ENCODE measurements at regions not wholly inside any gene's neighbourhood (a gene's known extent, or its start where the extent isn't known, plus 50 kb on each side); places are given as distances from the start of the nearest gene placed in this dataset.

DNA sequence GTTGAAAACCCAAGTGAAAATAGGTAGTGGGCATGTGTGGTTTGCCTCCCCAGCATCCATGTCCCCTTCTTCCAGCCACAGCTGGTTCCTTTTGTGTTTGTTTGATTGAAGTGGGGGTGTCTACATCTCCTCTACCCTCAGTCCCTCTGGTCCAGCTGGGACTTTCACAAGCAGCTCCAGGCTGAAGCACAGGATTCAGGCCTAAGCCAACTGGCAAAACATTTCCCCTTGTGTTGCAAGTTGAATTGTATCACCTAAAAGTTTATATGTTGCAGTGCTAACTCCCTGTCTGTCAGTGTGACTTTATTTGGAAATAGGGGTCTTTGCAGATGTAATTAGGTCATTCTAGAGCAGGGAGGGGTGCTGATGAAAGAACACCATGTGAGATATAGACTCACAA is 205.9 kb upstream of the ASIC2 start:
- H3K4me1 Mint-ChIP-seq, result no peaks in the 10 kb centered on the region
- H3K27me3 Mint-ChIP-seq (ENCODE audit: low read depth in 3 of 3), result peaks cover 0 to 9% (median 1%) of the 10 kb centered on the region in 3 donors
- H3K27ac Mint-ChIP-seq, result no peak overlapping the region
- DNase-seq, result no peak
- H3K36me3 Mint-ChIP-seq, result no peaks in the 10 kb centered on the region
- H3K4me3 Mint-ChIP-seq, result no peak overlapping the region
- H3K9me3 Mint-ChIP-seq, result no peaks in the 10 kb centered on the region

DNA sequence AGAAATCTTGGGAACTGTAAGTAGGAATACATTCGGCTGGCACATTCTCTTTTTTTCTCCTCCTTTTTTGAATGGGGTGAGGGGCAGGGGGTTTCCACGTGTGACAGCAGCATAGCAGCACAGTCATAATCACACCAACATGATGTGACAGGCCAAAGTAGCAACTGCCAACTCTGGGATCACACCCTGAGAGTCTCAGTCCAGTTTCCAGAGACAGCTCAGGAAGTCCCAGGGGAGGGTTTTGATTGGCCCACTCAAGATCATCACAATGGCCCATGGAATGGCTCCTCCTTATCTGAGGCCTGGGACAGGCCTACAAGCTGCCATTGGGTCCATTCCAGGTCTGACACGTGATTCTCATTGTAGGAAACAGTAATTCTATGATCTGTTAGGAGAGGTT is 207.1 kb upstream of the ASIC2 start:
- no peak for DNase-seq
- H3K36me3 Mint-ChIP-seq, result no peaks in the 10 kb centered on the region
- H3K9me3 Mint-ChIP-seq, result no peaks in the 10 kb centered on the region
- H3K4me3 Mint-ChIP-seq, result no peak overlapping the region
- no peak overlapping the region for H3K27ac Mint-ChIP-seq
- H3K27me3 Mint-ChIP-seq (ENCODE audit: low read depth in 3 of 3), result peaks cover 2 to 6% (median 4%) of the 10 kb centered on the region in 3 donors
- no peaks in the 10 kb centered on the region for H3K4me1 Mint-ChIP-seq

DNA sequence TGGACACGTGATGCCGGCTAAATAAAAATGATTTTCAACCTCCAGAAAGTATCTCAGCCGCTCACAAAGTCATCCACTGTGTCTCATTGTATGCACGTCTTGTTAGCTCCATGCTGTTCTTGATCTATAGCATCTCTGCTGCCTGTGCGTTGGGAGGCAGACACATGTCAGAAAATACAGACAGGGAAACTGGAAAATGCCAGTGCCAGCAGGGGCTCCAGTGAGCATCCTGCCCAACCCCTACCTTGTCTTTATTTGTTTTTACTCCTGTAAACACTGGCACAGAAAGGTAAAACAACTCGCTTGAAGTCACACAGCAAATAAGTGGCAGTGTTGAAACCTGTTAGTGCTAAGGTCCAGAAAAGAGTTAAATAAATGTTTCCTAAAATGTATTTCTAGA is 208.1 kb upstream of the ASIC2 start:
- DNase-seq, result no peak
- Mint-ChIP-seq H3K4me3 (no peak overlapping the region), H3K4me1 (no peaks in the 10 kb centered on the region), H3K9me3 (no peaks in the 10 kb centered on the region), H3K27ac (no peak overlapping the region), H3K27me3 (ENCODE audit: low read depth in 3 of 3) (peaks cover 2 to 9% (median 8%) of the 10 kb centered on the region in 3 donors), H3K36me3 (no peaks in the 10 kb centered on the region)

DNA sequence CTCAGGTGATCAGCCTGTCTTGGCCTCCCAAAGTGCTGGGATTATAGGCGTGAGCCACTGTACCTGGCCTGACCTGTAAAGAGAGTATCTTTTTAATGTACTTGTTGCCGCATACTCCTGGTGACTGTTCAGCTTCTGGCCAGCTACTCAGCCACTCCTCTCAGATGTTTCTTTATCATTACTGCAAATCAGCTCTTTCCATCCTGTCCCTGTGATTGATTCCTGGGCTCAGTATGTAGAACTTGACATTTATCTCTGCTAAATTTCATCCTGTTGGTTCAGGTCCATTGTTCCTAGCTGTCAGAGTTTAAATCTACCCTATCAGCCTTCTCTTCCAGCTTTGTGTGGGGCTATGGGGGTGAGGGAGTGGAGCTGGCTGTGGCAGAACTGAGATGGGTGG is 211.5 kb upstream of the ASIC2 start:
- H3K27ac Mint-ChIP-seq, result no peak overlapping the region
- H3K4me1 Mint-ChIP-seq, result peaks cover under 1 to 8% of the 10 kb centered on the region in 2 donors
- no peak for DNase-seq
- peaks cover 0 to 2% (median 0%) of the 10 kb centered on the region in 6 donors for H3K9me3 Mint-ChIP-seq
- H3K36me3 Mint-ChIP-seq, result no peaks in the 10 kb centered on the region
- H3K4me3 Mint-ChIP-seq, result no peak overlapping the region
- peaks cover 5 to 14% (median 13%) of the 10 kb centered on the region in 3 donors for H3K27me3 Mint-ChIP-seq (ENCODE audit: low read depth in 3 of 3)

DNA sequence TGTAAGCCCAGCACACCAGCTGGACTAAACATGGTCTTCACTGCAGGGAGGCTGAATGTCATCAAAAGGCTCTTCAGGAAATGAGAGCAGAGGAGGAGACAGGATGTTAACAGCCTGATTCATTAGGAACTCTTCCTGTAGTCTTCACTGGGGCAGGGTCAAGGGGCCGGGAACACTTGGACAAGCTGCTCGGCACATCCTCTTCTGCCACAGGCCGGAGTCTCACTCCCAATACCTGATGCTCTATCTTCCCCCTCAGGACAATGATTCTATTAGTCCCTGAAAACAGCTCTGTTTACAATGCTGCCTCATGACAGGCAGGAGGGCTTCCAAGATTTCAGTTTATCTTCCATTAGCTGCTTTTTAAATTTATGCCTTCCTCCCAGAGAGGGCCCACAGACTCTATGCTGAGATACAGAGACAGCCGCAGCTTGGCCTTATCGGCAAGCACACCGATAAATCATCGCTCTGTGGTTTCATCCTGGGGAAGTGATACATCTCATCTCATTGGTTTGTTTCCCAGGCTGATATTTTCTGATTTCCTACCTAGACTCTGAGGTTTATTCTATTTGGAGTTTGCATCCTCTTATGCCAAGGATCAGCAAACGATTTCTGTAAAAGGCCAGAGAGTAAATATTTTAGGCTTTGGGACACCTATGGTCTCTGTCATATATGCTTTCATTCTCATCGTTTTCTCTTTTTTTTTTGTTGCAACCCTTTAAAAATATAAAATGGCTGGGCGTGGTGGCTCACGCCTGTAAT is 214.0 kb upstream of the ASIC2 start:
- peaks cover 9 to 14% (median 14%) of the 10 kb centered on the region in 3 donors for H3K27me3 Mint-ChIP-seq (ENCODE audit: low read depth in 3 of 3)
- DNase-seq, result no peak
- no peaks in the 10 kb centered on the region for H3K36me3 Mint-ChIP-seq
- H3K4me1 Mint-ChIP-seq, result peaks cover 15 to 20% of the 10 kb centered on the region in 2 donors
- H3K9me3 Mint-ChIP-seq, result peaks cover 0 to 5% (median 0%) of the 10 kb centered on the region in 6 donors
- no peak overlapping the region for H3K27ac Mint-ChIP-seq
- H3K4me3 Mint-ChIP-seq, result no peak overlapping the region

DNA sequence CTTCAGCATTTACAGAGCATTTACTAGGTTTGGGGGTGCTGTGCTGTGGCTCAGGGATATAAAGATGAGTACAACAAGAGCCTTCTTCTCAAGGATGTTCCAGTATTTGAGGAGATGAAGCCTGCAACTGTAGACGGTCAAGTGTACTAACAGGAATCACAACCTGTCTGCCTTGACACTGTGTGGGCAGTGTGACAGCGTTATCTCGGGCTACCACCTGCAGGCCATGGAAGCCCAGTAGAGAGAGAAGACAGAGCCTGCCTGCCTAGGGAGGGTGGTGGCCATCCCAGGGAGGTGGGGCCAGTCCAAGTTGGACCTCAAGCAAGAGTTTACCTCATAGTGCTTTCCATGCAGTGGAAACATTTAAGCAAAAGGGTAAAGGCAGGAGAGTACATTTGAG is 215.1 kb upstream of the ASIC2 start:
- peaks cover 9 to 14% (median 11%) of the 10 kb centered on the region in 3 donors for H3K27me3 Mint-ChIP-seq (ENCODE audit: low read depth in 3 of 3)
- H3K36me3 Mint-ChIP-seq, result no peaks in the 10 kb centered on the region
- no peak overlapping the region for H3K4me3 Mint-ChIP-seq
- H3K27ac Mint-ChIP-seq, result no peak overlapping the region
- no peak for DNase-seq
- peaks cover 17 to 25% of the 10 kb centered on the region in 2 donors for H3K4me1 Mint-ChIP-seq
- peaks cover 0 to 7% (median 0%) of the 10 kb centered on the region in 6 donors for H3K9me3 Mint-ChIP-seq

DNA sequence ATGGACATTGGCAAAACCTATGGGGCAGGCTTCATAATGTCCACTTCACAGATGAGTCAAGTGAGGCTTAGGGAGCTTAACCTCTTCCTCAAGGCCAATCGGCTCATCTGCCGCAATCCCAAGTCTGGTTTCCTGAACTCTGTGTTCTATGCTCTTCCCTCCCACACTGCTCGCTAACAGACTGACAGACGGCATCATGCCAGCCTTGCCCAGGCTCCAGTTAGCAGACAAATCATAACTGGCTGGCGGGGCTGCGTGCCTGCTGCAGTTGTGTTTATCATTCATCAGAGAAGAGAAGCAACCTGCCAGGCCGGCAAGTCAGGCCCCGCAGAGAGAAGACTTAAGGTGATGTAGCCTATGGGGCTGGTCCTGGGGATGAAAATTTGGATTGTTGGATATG is 216.2 kb upstream of the ASIC2 start:
- DNase-seq, result no peak
- Mint-ChIP-seq H3K4me1 (peaks cover 17 to 25% of the 10 kb centered on the region in 2 donors), H3K27me3 (ENCODE audit: low read depth in 3 of 3) (peaks cover 8 to 14% (median 13%) of the 10 kb centered on the region in 3 donors)

DNA sequence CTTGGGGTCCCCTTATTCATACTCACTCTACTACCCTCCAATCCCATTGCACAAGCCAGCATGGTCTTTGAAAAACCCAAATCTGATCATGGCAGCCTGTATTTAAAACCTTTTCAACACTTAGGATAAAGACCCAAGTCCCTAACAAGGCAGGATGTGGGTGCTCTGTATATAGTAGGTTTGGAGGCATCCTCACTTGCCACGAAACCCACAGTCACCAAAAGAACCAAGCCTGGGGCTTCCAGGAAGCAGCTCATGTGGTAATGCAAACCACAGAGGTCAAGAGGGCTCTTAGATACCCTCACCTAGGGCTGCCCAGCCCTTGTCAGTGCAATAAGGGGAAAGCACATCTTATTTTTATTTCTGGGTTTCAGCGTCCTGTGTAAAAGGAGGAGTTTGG is 218.6 kb upstream of the ASIC2 start:
- H3K27me3 Mint-ChIP-seq (ENCODE audit: low read depth in 3 of 3), result peaks cover 7 to 13% (median 9%) of the 10 kb centered on the region in 3 donors
- peak; percentile 5 to 21 (median 16) for DNase-seq
- H3K27ac Mint-ChIP-seq, result no peak overlapping the region
- H3K4me3 Mint-ChIP-seq, result peak overlapping the region in 4 of 5 donors; percentile 0 to 51 (median 31)
- no peaks in the 10 kb centered on the region for H3K36me3 Mint-ChIP-seq
- peaks cover 0 to 9% (median 0%) of the 10 kb centered on the region in 6 donors for H3K9me3 Mint-ChIP-seq
- peaks cover 17 to 25% of the 10 kb centered on the region in 2 donors for H3K4me1 Mint-ChIP-seq

More for the DNA sequence above, 216.2 kb upstream of the ASIC2 start:
- peaks cover 0 to 9% (median 0%) of the 10 kb centered on the region in 6 donors for H3K9me3 Mint-ChIP-seq
- H3K4me3 Mint-ChIP-seq, result no peak overlapping the region
- H3K36me3 Mint-ChIP-seq, result no peaks in the 10 kb centered on the region
- no peak overlapping the region for H3K27ac Mint-ChIP-seq

DNA sequence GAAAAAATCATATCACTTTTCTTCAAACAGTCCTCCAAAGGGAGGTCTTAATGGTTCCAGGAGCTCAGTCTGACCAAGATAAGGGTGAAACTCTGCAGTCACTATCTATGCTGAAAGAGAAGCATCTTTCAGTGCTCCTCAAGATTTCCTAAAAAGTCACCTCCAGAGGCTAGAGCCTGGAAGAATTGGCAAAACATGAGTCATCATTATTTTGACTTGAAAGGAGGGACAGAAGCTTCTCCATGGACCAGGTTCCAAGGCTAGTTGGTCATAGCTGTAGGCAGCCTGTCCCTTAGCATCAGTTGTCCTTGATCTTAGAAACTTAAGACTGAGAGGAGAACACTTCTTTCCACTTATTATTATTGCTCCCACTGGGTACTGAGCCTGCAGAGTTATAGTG is 219.0 kb upstream of the ASIC2 start:
- H3K27ac Mint-ChIP-seq, result no peak overlapping the region
- no peak overlapping the region for H3K4me3 Mint-ChIP-seq
- H3K27me3 Mint-ChIP-seq (ENCODE audit: low read depth in 3 of 3), result peaks cover 7 to 12% (median 11%) of the 10 kb centered on the region in 3 donors
- DNase-seq, result no peak
- H3K4me1 Mint-ChIP-seq, result peaks cover 17 to 20% of the 10 kb centered on the region in 2 donors
- H3K36me3 Mint-ChIP-seq, result no peaks in the 10 kb centered on the region
- peaks cover 0 to 9% (median 0%) of the 10 kb centered on the region in 6 donors for H3K9me3 Mint-ChIP-seq

DNA sequence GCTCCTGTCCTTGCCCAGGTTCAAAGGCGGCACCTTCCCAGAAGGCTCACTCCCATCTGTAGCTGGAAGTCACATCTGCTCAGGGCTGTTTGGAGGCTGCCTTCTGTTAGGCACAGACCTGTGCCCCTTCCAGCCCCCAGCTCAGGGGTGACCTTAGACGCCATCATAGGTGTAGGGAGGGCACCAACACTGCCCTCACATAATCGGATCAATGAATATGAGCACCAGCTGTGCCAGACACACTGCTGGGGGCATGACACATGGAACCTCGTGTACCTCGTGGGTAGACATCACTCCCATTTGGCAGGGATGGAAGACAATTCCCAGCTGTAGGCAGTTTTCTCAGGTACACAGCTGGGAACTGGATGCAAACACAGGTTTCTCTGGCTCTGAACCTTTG is 220.7 kb upstream of the ASIC2 start:
- Mint-ChIP-seq H3K27ac (no peak overlapping the region), H3K27me3 (ENCODE audit: low read depth in 3 of 3) (peaks cover 6 to 14% (median 8%) of the 10 kb centered on the region in 3 donors), H3K4me3 (no peak overlapping the region), H3K9me3 (peaks cover 0 to 9% (median 0%) of the 10 kb centered on the region in 6 donors), H3K4me1 (peaks cover 17% of the 10 kb centered on the region in 2 donors), H3K36me3 (no peaks in the 10 kb centered on the region)
- DNase-seq, result no peak

DNA sequence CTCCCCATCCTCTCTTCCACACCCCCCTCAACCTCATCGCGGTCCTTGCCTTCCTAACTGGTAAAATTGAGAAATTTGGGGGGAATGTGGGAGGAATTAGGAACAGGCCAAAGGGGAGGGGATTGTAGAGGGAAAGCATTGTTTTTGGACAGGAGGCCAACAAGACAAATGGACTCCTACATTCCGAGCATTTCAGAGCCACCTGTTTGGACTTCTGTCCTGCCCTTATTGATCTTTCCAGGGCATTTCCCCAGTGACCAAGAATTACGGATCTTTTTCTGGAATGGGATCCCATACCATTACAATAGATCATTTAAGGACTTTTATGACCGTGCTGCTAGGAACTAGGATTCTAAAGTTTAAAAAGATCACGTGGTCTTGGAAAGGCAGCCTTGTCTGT is 221.3 kb upstream of the ASIC2 start:
- DNase-seq, result no peak
- Mint-ChIP-seq H3K9me3 (peaks cover 0 to 7% (median 0%) of the 10 kb centered on the region in 6 donors), H3K27ac (no peak overlapping the region), H3K4me3 (no peak overlapping the region), H3K27me3 (ENCODE audit: low read depth in 3 of 3) (peaks cover 2 to 14% (median 8%) of the 10 kb centered on the region in 3 donors), H3K36me3 (no peaks in the 10 kb centered on the region), H3K4me1 (peaks cover 17% of the 10 kb centered on the region in 2 donors)

DNA sequence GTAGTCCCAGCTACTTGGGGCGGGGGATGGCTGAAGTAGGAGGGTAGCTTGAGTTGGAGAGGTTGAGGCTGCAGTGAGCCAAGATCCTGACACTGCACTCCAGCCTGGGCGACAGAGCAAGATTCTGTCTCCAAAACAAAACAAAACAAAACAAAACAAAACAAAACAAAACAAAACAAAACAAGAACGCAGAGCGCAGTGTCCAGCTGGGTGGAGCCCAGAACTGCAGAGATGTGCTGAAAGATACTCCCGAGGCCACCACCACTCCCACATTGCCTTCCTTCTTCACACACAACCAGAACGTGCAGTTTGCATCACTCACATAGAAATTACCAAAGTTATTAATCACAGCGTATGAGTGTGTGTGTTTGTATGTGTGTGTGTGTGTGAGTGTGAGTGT is 222.9 kb upstream of the ASIC2 start:
- Mint-ChIP-seq H3K4me1 (peaks cover 13 to 16% of the 10 kb centered on the region in 2 donors), H3K9me3 (peaks cover 0 to 7% (median 0%) of the 10 kb centered on the region in 6 donors), H3K27me3 (ENCODE audit: low read depth in 3 of 3) (peaks cover 2 to 12% (median 8%) of the 10 kb centered on the region in 3 donors), H3K36me3 (no peaks in the 10 kb centered on the region), H3K4me3 (no peak overlapping the region), H3K27ac (no peak overlapping the region)
- DNase-seq, result no peak

DNA sequence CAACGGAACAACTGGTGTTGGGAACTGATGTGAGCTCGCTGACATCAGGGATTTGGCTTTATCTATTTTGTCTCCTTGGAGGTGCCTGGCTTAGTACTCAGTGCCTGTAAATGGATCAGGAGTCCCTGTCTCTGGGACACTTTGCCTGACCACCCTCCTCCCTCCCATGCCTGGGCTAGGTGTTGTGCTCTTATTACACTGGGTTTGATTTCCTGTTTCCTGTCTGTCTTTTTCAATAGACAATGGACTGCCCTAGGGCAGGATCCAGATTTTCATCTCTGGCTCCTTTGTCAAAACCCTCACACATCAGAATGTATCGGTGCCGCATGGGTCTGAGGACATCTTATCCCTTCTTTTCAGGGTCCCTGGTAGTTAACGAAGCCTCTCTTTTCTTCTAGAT is 223.6 kb upstream of the ASIC2 start:
- Mint-ChIP-seq H3K27ac (no peak overlapping the region), H3K4me1 (peaks cover 6 to 10% of the 10 kb centered on the region in 2 donors), H3K4me3 (no peak overlapping the region), H3K27me3 (ENCODE audit: low read depth in 3 of 3) (peaks cover 2 to 12% (median 7%) of the 10 kb centered on the region in 3 donors), H3K36me3 (no peaks in the 10 kb centered on the region), H3K9me3 (peaks cover 0 to 6% (median 0%) of the 10 kb centered on the region in 6 donors)
- no peak for DNase-seq

DNA sequence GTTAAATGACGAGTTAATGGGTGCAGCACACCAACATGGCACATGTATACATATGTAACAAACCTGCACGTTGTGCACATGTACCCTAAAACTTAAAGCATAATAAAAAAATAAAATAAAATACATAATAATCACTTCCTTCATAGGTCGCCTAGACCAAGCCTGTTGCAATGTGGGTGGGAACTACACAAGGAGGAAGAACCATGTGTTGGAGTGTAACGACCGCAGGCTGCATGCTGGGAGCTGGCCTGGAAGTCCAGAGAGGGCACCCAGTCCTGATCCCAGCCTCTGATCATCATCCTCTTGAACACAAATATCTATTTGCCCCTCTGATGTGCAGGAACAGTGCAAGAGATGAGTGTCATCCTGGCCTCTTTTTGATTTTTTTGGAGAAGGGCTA is 224.7 kb upstream of the ASIC2 start:
- Mint-ChIP-seq H3K4me3 (no peak overlapping the region), H3K27ac (no peak overlapping the region), H3K27me3 (ENCODE audit: low read depth in 3 of 3) (peaks cover 2 to 14% (median 8%) of the 10 kb centered on the region in 3 donors), H3K36me3 (no peaks in the 10 kb centered on the region), H3K9me3 (peaks cover 0 to 2% (median 0%) of the 10 kb centered on the region in 6 donors), H3K4me1 (peaks cover 0 to 2% of the 10 kb centered on the region in 2 donors)
- no peak for DNase-seq

Data from immature natural killer cell (primary cell).